ENCODE measurements at regions not wholly inside any gene's neighbourhood (a gene's known extent, or its start where the extent isn't known, plus 50 kb on each side); places are given as distances from the start of the nearest gene placed in this dataset.

DNA sequence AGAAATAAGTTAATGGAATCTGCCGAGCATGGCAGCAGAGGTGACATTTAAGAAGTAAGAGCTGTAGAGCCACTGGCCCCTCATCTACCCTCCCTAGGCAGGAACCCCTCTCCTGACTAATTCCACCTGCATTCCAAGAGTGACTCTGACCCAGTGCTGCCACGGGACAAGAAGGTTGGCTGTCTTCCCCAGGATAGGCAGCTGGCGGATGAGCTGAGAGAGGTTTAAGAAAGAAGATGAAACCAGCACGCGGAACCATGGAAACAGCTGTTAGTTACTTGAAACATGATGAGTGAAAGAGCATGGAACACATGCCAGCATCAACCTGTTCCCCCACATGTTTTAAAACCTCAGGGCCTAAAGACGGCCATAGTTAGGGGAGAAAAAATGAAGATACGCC, 74.1 kb downstream of the RND3 start:
- H3K27ac ChIP-seq (ENCODE audit: insufficient read depth, low read length), result no peak overlapping the region
- no peak for TF ChIP-seq CTCF (conservative IDR thresholded peaks at IDR 0.05 in 1 of 2, IDR thresholded peaks at IDR 0.05 in 1 of 2; ENCODE audit: low read depth in 1 of 2, low read length in 2 of 2)
- no peak for TF ChIP-seq EZH2 (IDR thresholded peaks at IDR 0.05; ENCODE audit: low read length, missing control alignments)
- DNase-seq (ENCODE audit: low read depth in 2 of 2), result no peak
- H3K4me1 ChIP-seq (ENCODE audit: control insufficient read depth, extremely low read depth, insufficient read depth, low read length), result no peaks in the 10 kb centered on the region
- H3K79me2 ChIP-seq (ENCODE audit: control insufficient read depth, insufficient read depth, low read length), result no peaks in the 10 kb centered on the region
- no peak overlapping the region for H2AFZ ChIP-seq (ENCODE audit: low read length)
- H4K20me1 ChIP-seq (ENCODE audit: control insufficient read depth, extremely low read depth, insufficient read depth, low read length), result no peaks in the 10 kb centered on the region
- H3K9me3 ChIP-seq (ENCODE audit: control insufficient read depth, insufficient read depth, low read depth, low read length), result no peaks in the 10 kb centered on the region
- no peaks in the 10 kb centered on the region for H3K36me3 ChIP-seq (ENCODE audit: control insufficient read depth, insufficient read depth, low read length)
- H3K4me3 ChIP-seq (replicated peaks in 1 of 4; ENCODE audit: control extremely low read depth in 1 of 4, insufficient read depth in 1 of 4, low read depth in 3 of 4, low read length in 4 of 4), result no peak overlapping the region
- H3K4me2 ChIP-seq (ENCODE audit: extremely low read depth, insufficient read depth, low read length), result no peak overlapping the region
- H3K9ac ChIP-seq (ENCODE audit: insufficient read depth, low read length), result no peak overlapping the region
- H3K27me3 ChIP-seq (ENCODE audit: control insufficient read depth, insufficient read depth, low read length), result no peaks in the 10 kb centered on the region

DNA sequence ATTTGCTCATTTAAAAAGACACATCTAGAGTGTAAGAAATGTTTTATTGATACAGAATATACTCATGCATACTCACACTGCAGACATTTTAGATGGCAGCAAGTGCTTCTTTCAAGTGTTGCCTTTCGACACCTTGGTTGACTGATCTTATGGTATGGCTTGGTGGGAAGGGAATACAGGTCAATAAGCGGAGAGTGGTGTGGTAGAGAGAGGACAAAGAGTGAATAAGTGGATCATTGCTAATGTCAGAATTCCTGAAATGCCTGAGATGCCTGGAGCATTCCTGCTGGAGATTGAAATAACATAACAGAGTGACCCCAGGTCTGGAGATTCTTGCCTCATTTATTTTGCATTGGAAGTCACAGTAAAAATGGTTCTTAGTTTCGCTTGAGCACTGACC, 76.7 kb downstream of the RND3 start:
- Histone ChIP-seq H3K4me3 (replicated peaks in 1 of 4; ENCODE audit: control extremely low read depth in 1 of 4, insufficient read depth in 1 of 4, low read depth in 3 of 4, low read length in 4 of 4) (no peak overlapping the region), H3K36me3 (ENCODE audit: control insufficient read depth, insufficient read depth, low read length) (no peaks in the 10 kb centered on the region), H2AFZ (ENCODE audit: low read length) (no peak overlapping the region), H3K9ac (ENCODE audit: insufficient read depth, low read length) (no peak overlapping the region), H4K20me1 (ENCODE audit: control insufficient read depth, extremely low read depth, insufficient read depth, low read length) (no peaks in the 10 kb centered on the region), H3K9me3 (ENCODE audit: control insufficient read depth, insufficient read depth, low read depth, low read length) (no peaks in the 10 kb centered on the region), H3K4me1 (ENCODE audit: control insufficient read depth, extremely low read depth, insufficient read depth, low read length) (no peaks in the 10 kb centered on the region), H3K4me2 (ENCODE audit: extremely low read depth, insufficient read depth, low read length) (no peak overlapping the region), H3K79me2 (ENCODE audit: control insufficient read depth, insufficient read depth, low read length) (no peaks in the 10 kb centered on the region), H3K27me3 (ENCODE audit: control insufficient read depth, insufficient read depth, low read length) (no peaks in the 10 kb centered on the region), H3K27ac (ENCODE audit: insufficient read depth, low read length) (no peak overlapping the region)
- TF ChIP-seq EZH2 (IDR thresholded peaks at IDR 0.05; ENCODE audit: low read length, missing control alignments), result no peak
- no peak for TF ChIP-seq CTCF (conservative IDR thresholded peaks at IDR 0.05 in 1 of 2, IDR thresholded peaks at IDR 0.05 in 1 of 2; ENCODE audit: low read depth in 1 of 2, low read length in 2 of 2)
- peak in 1 of 2 donors; percentile 91 for DNase-seq (ENCODE audit: low read depth in 2 of 2)

GRCh38 chr2:150409196-150409595, 78.3 kb downstream of the RND3 start:
- Histone ChIP-seq H3K27ac (ENCODE audit: insufficient read depth, low read length) (no peak overlapping the region), H3K27me3 (ENCODE audit: control insufficient read depth, insufficient read depth, low read length) (no peaks in the 10 kb centered on the region), H3K36me3 (ENCODE audit: control insufficient read depth, insufficient read depth, low read length) (no peaks in the 10 kb centered on the region), H4K20me1 (ENCODE audit: control insufficient read depth, extremely low read depth, insufficient read depth, low read length) (no peaks in the 10 kb centered on the region), H3K79me2 (ENCODE audit: control insufficient read depth, insufficient read depth, low read length) (no peaks in the 10 kb centered on the region), H3K9ac (ENCODE audit: insufficient read depth, low read length) (no peak overlapping the region), H3K4me3 (replicated peaks in 1 of 4; ENCODE audit: control extremely low read depth in 1 of 4, insufficient read depth in 1 of 4, low read depth in 3 of 4, low read length in 4 of 4) (no peak overlapping the region), H3K4me2 (ENCODE audit: extremely low read depth, insufficient read depth, low read length) (no peak overlapping the region), H3K4me1 (ENCODE audit: control insufficient read depth, extremely low read depth, insufficient read depth, low read length) (no peaks in the 10 kb centered on the region), H3K9me3 (ENCODE audit: control insufficient read depth, insufficient read depth, low read depth, low read length) (no peaks in the 10 kb centered on the region), H2AFZ (ENCODE audit: low read length) (no peak overlapping the region)
- TF ChIP-seq EZH2 (IDR thresholded peaks at IDR 0.05; ENCODE audit: low read length, missing control alignments), result no peak
- TF ChIP-seq CTCF (conservative IDR thresholded peaks at IDR 0.05 in 1 of 2, IDR thresholded peaks at IDR 0.05 in 1 of 2; ENCODE audit: low read depth in 1 of 2, low read length in 2 of 2), result no peak
- no peak for DNase-seq (ENCODE audit: low read depth in 2 of 2)

All from fibroblast of lung (primary cell).